IMR-90 (cell line): ENCODE measurements at regions not wholly inside any gene's neighbourhood (a gene's known extent, or its start where the extent isn't known, plus 50 kb on each side); places are given as distances from the start of the nearest gene placed in this dataset.

Experiments
- ATAC-seq: fragments of 200-7000 bp; cut with Tn5 transposase; 2 replicates; pipeline ENCODE4 v1.9.1; 2020; ENCODE audit warnings: low read depth, mild to moderate bottlenecking, moderate library complexity
- BruUV-seq: library from RNA; stranded (reverse); fragments of 400-500 nt; replicated peaks from 2 replicates; lab custom pipeline; 2021; lab: Mats Ljungman, UMichigan
- CTCF ChIA-PET: fragments of 300-600 bp; formaldehyde crosslinking; extraction: SDS; loops from one replicate; lab custom pipeline; 2021; ENCODE audit warnings: antibody characterized with exemption; lab: Yijun Ruan, JAX
- POLR2A ChIA-PET: fragments of 300-600 bp; sonication (Branson Sonifier 250); formaldehyde crosslinking; loops from one replicate; lab custom pipeline; 2022; ENCODE audit warnings: antibody characterized with exemption; ENCODE audit not compliant: unreplicated experiment; lab: Charles Lee
- DNase-seq: peaks from one replicate; pipeline ENCODE4 v3.0.0; 2013
- H2AFZ ChIP-seq: replicated peaks from 2 replicates; pipeline ENCODE3; 2013; ENCODE audit warnings: low read length, mild to moderate bottlenecking; ENCODE audit not compliant: poor library complexity
- H2AK5ac ChIP-seq: 2 replicates; pipeline ENCODE4 v1.6.1; 2013; ENCODE audit warnings: low read depth, low read length, inconsistent platforms
- H2AK9ac ChIP-seq: replicated peaks from 2 replicates; pipeline ENCODE3; 2013; ENCODE audit warnings: mild to moderate bottlenecking, low read depth, low read length, moderate library complexity; ENCODE audit not compliant: poor library complexity
- H2BK120ac ChIP-seq: 2 replicates; pipeline ENCODE4 v1.6.1; 2013; ENCODE audit warnings: low read depth, low read length, inconsistent platforms
- H2BK15ac ChIP-seq: 3 replicates; pipeline ENCODE4 v1.6.1; 2013; ENCODE audit warnings: low read depth, low read length, inconsistent platforms
- H2BK20ac ChIP-seq: 2 replicates; pipeline ENCODE4 v1.6.1; 2013; ENCODE audit warnings: low read depth, mild to moderate bottlenecking, inconsistent platforms, low read length, moderate library complexity
- H2BK5ac ChIP-seq: 2 replicates; pipeline ENCODE4 v1.6.1; 2013; ENCODE audit warnings: mild to moderate bottlenecking, low read depth, low read length, inconsistent platforms; ENCODE audit not compliant: poor library complexity, severe bottlenecking
- H3K14ac ChIP-seq: replicated peaks from 2 replicates; pipeline ENCODE4 v1.6.1; 2013; ENCODE audit warnings: low read depth, low read length, inconsistent platforms
- H3K18ac ChIP-seq: 2 replicates; pipeline ENCODE4 v1.6.1; 2013; ENCODE audit warnings: low read depth, low read length, control low read depth
- H3K23ac ChIP-seq: 2 replicates; pipeline ENCODE4 v1.6.1; 2013; ENCODE audit warnings: low read depth, low read length, inconsistent platforms
- H3K27ac ChIP-seq: 2 replicates; pipeline ENCODE4 v1.5.1; 2013; ENCODE audit warnings: mild to moderate bottlenecking, control low read depth, low read length; ENCODE audit not compliant: insufficient read depth
- H3K27me3 ChIP-seq: 2 replicates; pipeline ENCODE4 v1.6.1; 2013; ENCODE audit warnings: low read length; ENCODE audit not compliant: control insufficient read depth, insufficient read depth
- H3K36me3 ChIP-seq: 2 replicates; pipeline ENCODE4 v1.6.1; 2013; ENCODE audit warnings: low read length, mixed read lengths; ENCODE audit not compliant: control insufficient read depth, insufficient read depth
- H3K4ac ChIP-seq: 2 replicates; pipeline ENCODE4 v1.6.1; 2013; ENCODE audit warnings: low read depth, low read length, inconsistent platforms
- H3K4me1 ChIP-seq: 2 replicates; pipeline ENCODE4 v1.6.1; 2013; ENCODE audit warnings: low read length, mixed read lengths; ENCODE audit not compliant: control insufficient read depth, insufficient read depth
- H3K4me2 ChIP-seq: 2 replicates; pipeline ENCODE4 v1.6.1; 2013; ENCODE audit warnings: low read depth, mild to moderate bottlenecking, control low read depth, low read length, moderate library complexity
- H3K4me3 ChIP-seq: 2 replicates; pipeline ENCODE4 v1.5.1; 2013; ENCODE audit warnings: low read depth, mild to moderate bottlenecking, control low read depth, low read length, moderate library complexity; ENCODE audit not compliant: insufficient read depth
- H3K56ac ChIP-seq: 2 replicates; pipeline ENCODE4 v1.6.1; 2013; ENCODE audit warnings: low read length, inconsistent platforms; ENCODE audit not compliant: insufficient read depth; ENCODE audit errors: extremely low read depth
- H3K79me1 ChIP-seq, 2 experiments: 2 replicates each; pipeline ENCODE4 v1.6.1; 2013; ENCODE audit warnings: low read length in 2 of 2, inconsistent platforms in 1 of 2, low read depth in 1 of 2
- H3K9ac ChIP-seq: 2 replicates; pipeline ENCODE4 v1.6.1; 2013; ENCODE audit warnings: low read depth, low read length, control low read depth
- H3K9me1 ChIP-seq: 2 replicates; pipeline ENCODE4 v1.6.1; 2013; ENCODE audit warnings: low read length, inconsistent platforms; ENCODE audit not compliant: insufficient read depth
- H3K9me3 ChIP-seq: 2 replicates; pipeline ENCODE4 v1.6.1; 2013; ENCODE audit warnings: low read length; ENCODE audit not compliant: control insufficient read depth, insufficient read depth
- H4K20me1 ChIP-seq: 2 replicates; pipeline ENCODE4 v1.6.1; 2013; ENCODE audit warnings: low read length, inconsistent platforms; ENCODE audit not compliant: insufficient read depth
- H4K5ac ChIP-seq: 2 replicates; pipeline ENCODE4 v1.6.1; 2013; ENCODE audit warnings: mild to moderate bottlenecking, low read depth, low read length, control low read depth
- H4K8ac ChIP-seq, 2 experiments: 2 replicates each; pipeline ENCODE4 v1.6.1; 2013; ENCODE audit warnings: low read depth in 2 of 2, low read length in 2 of 2, control low read depth in 1 of 2, inconsistent platforms in 1 of 2
- H4K91ac ChIP-seq: 2 replicates; pipeline ENCODE4 v1.6.1; 2013; ENCODE audit warnings: low read depth, low read length, inconsistent platforms; ENCODE audit not compliant: insufficient read depth
- MAZ ChIP-seq: IDR thresholded peaks from 2 replicates; pipeline ENCODE4 v1.6.1; 2012; ENCODE audit warnings: low read depth, mild to moderate bottlenecking, low read length, improper control_type of control experiment, moderate library complexity, borderline replicate concordance
- MXI1 ChIP-seq: IDR thresholded peaks from 2 replicates; pipeline ENCODE4 v1.6.1; 2012; ENCODE audit warnings: low read depth, mild to moderate bottlenecking, low read length, moderate library complexity, borderline replicate concordance
- SMC3 ChIP-seq: fragments of 150-350 bp; IDR thresholded peaks from 2 replicates; pipeline ENCODE4 v1.6.1; 2016; ENCODE audit warnings: low read depth, mild to moderate bottlenecking, antibody characterized with exemption, low read length, moderate library complexity
- WGBS, 2 experiments: methylation state at CpG; one replicate each; pipeline versions ENCODE4 v1.1.5 to v1.1.7; 2013; ENCODE audit warnings: missing lambda C conversion rate in 2 of 2; ENCODE audit not compliant: insufficient read length in 1 of 2; ENCODE audit errors: extremely low coverage in 2 of 2; 5-methylcytosine and 5-hydroxymethylcytosine counted together
- dilution Hi-C: fragments of 300-500 bp; cut with HindIII; formaldehyde crosslinking; loops from one replicate; pipeline ENCODE4 v1.14.3; 2018; ENCODE audit warnings: low sequenced_read_pairs; ENCODE audit not compliant: unreplicated experiment
- in situ Hi-C: fragments of 300-500 bp; cut with MboI; formaldehyde crosslinking; loops from 3 replicates; pipeline ENCODE4 v1.14.3; 2019; ENCODE audit warnings: low sequenced_read_pairs, inconsistent platforms, mixed read lengths
- intact Hi-C: fragments of 100-400 bp; cut with micrococcal nuclease; formaldehyde crosslinking; loops from 2 replicates; pipeline ENCODE4 v1.10.0; 2022

DNA sequence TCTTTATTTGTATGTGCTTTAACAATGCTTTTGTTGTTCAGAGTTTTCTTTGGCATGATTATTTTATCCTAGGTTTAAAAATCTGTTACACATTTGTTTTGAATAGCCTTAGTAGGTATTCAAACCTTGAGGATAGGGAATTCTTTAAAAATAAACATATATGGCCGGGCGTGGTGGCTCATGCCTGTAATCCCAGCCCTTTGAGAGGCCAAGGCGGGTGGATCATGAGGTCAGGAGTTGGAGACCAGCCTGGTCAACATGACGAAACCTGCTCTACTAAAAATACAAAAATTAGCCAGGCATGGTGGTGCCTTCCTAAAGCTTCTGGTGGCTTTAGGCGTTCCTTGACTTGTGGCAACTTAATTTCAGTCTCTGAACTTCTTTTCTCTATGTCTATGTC, 743.3 kb upstream of the EPHA6 start:
- Histone ChIP-seq H2BK120ac (no peak overlapping the region), H3K36me3 (no peaks in the 10 kb centered on the region), H3K9ac (no peak overlapping the region), H2AK5ac (no peak overlapping the region), H2BK5ac (no peak overlapping the region), H2BK15ac (no peak overlapping the region), H4K20me1 (no peaks in the 10 kb centered on the region), H4K91ac (no peak overlapping the region), H3K14ac (no peak overlapping the region), H3K56ac (no peak overlapping the region), H3K27ac (no peak overlapping the region), H3K4me2 (no peak overlapping the region), H2BK20ac (no peak overlapping the region), H3K23ac (no peak overlapping the region), H4K8ac (no peak overlapping the region), H4K5ac (no peak overlapping the region), H2AFZ (no peak overlapping the region), H3K9me3 (peaks cover 10% of the 10 kb centered on the region), H3K18ac (no peak overlapping the region), H3K4me1 (no peaks in the 10 kb centered on the region), H3K79me1 (no peaks in the 10 kb centered on the region), H2AK9ac (no peak overlapping the region), H3K4ac (no peak overlapping the region), H3K9me1 (no peaks in the 10 kb centered on the region), H3K4me3 (no peak overlapping the region), H3K27me3 (no peaks in the 10 kb centered on the region)
- no peak for TF ChIP-seq SMC3
- no peak for TF ChIP-seq MXI1
- no peak for TF ChIP-seq MAZ
- BruUV-seq: no TSS peak
- CTCF ChIA-PET: no interaction called here
- DNase-seq (no peak), ATAC-seq (no peak)
- dilution Hi-C loops: no loop called here
- WGBS, 2 experiments: no CpG with 5 or more reads among the region's 5 CpGs
- intact Hi-C loops: no loop called here
- POLR2A ChIA-PET: no interaction called here
- in situ Hi-C loops: no loop called here
